ENCODE measurements at regions not wholly inside any gene's neighbourhood (a gene's known extent, or its start where the extent isn't known, plus 50 kb on each side); places are given as distances from the start of the nearest gene placed in this dataset.
A peak's percentile ranks its signal among the peaks of the same experiment; 100 is the strongest.
"Not testable (repeated sequence)": the region's sequence is repeated elsewhere in the genome, so short reads cannot be mapped to it uniquely, and the experiment has no call there.

DNA sequence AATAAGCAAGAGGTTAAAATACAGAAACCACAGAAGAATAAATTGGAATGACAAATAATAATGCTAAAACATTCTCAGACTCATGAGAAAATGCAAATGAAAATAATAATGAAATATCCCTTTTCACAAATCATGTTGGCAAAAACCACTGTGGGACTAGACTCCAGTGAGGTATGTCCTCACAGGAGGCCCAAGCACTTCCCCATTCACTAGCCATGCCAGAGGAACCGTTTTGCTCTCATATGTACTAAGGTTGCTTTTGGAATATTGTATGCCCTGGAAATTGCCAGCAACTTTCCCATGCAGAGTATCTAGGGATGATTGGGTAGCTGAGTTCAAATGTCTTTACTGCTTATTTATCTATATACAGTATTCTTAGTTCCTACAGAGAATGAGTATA is 106.2 kb upstream of the CHORDC1 start:
- DNase-seq (ENCODE audit: low read depth, low spot score) = no peak

DNA sequence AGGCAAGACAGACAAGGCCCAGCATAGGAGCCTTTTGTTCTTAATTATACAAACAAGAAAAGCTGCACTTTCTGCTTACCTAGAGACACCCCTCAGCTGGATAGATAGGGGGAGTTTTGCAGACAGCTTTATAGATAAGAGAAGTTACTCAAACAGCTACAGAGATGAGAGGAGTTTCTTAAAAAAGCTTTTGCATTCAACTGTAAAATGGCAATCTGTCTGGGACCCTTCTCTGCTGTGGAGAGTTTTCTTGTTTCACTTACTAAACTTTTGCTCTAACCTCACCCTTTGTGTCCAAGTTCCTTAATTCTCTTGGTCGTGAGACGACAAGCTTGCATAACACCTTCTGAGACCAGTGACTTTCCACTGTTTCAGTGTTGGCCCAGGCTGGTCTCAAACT is 103.8 kb upstream of the CHORDC1 start:
- DNase-seq (ENCODE audit: low read depth, low spot score) = no peak

DNA sequence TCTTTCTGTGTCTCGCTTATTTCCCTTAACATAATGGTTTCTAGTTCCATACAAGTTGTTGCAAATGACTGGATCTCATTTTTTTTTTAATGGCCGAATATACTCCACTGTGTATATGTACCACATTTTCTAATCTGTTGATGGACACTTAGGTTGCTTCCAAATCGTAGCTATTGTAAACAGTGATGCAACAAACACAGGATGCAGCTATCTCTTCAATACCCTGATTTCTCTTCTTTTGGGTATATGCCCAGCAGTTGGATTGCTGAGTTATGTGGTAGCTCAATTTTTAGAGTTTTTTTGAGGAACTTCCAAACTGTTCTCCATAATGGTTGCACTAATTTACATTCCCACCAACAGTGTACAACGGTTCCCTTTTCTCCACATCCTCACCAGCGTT is 100.4 kb upstream of the CHORDC1 start:
- DNase-seq (ENCODE audit: low read depth, low spot score) = no peak

DNA sequence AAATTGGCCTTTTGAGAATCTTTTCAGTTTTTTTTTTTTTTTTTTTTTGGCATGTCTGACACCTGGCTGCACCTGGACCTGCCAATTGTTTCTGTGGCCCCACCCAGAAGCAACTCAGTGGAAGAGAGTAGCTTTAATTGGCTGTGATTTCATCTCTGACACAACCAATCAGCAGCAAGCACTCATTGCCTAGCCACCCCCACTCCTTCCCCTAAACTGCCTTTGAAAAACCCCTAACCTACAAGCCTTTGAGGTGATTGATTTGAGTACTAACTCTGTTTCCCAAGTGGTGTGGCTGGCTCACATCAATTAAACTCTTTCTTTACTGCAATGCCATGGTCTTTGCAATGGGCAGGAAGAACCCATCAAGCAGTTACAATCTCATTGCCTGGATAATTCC is 98.2 kb upstream of the CHORDC1 start:
- no peak for DNase-seq (ENCODE audit: low read depth, low spot score)

DNA sequence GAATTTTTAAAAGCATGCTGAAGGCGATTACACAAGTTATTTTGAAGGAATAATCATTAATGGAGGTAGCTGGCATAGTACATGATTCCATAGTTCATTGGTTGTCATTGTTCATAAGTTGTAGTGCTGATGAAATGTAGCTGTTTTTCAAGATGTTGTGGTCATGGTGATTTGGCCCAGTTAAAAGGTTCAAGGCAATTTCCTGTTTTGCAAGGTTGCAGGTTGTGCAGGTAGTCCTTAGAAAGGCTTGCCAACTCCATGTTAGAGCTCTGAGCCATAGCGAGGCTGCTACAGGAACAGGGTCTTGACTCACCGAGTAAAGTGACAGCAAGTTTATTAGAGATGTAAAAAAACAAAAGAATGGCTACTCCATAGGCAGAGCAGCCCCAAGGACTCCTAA is 95.8 kb upstream of the CHORDC1 start:
- no peak for DNase-seq (ENCODE audit: low read depth, low spot score)

DNA sequence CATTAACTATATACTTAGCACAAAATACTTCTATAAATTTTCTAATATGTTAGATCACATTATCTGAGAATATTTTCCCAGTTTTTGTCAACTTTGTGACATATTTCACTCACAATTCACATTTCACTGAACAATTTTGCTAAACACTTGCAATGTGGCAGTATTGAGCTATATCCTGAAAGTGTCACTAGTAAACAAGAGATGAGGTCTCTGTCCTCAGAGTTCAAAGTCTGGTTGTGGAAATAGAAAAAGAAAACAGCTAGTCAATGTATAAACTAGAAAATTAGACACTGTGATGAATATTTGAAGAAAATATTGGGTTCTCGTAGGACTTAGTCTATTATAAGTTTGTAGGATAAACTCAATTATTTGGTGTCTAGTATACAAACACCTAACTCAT is 87.4 kb upstream of the CHORDC1 start:
- DNase-seq (ENCODE audit: low read depth, low spot score) = no peak

DNA sequence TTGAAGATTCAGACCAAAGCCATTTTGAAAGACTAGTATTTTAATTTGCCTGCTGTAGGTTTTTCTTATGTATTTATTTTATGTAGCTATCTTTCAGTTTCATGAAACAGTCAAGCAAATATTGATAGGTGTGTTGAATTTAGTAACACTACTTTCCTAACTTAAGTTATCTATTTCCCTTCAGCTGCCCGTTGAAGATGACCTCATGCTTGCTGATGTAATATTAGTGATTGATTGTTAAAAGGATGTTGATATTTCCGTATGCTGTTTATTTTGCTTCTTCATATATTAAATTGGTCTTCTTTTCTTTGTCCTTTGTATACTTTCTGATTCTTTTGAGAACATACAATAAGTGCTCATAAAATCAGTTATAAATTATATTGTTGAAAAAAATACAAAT is 86.8 kb upstream of the CHORDC1 start:
- no peak for DNase-seq (ENCODE audit: low read depth, low spot score)

DNA sequence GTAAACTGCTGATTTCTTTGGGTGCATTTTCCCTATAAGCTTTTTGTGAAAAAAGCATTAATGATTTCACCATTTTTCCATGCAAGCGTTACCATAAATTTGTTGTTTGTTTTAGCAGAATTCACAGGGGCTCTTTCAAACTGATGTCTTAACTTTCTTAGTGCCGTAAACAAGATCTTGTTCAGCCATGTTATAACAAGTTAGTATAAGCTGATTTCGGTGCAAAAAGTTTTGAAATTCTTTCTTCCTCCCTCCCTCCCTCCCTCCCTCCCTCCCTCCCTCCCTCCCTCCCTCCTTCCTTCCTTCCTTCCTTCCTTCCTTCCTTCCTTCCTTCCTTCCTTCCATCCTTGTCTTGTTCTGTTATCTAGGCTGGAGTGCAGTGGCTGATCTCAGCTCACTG is 71.7 kb upstream of the CHORDC1 start:
- DNase-seq (ENCODE audit: low read depth, low spot score) = no peak

DNA sequence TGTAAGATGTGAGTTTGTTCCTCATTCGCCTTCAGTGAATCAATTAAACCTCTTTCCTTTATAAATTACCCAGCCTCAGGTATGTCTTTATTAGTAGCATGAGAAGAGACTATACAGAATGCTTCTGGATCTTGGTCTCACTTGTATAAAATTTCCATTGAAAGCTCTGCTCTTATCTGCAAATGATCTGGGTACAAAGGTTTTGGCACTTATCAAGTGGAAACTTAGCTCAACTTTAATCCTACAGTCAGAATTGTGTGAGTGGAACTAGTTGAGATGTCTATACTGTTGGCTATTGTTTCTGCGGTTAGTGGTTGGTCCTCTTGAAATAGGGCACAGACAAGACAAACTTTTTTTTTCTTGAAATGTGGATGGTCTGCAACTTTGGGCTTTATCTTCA is 71.2 kb upstream of the CHORDC1 start:
- DNase-seq (ENCODE audit: low read depth, low spot score) = no peak

DNA sequence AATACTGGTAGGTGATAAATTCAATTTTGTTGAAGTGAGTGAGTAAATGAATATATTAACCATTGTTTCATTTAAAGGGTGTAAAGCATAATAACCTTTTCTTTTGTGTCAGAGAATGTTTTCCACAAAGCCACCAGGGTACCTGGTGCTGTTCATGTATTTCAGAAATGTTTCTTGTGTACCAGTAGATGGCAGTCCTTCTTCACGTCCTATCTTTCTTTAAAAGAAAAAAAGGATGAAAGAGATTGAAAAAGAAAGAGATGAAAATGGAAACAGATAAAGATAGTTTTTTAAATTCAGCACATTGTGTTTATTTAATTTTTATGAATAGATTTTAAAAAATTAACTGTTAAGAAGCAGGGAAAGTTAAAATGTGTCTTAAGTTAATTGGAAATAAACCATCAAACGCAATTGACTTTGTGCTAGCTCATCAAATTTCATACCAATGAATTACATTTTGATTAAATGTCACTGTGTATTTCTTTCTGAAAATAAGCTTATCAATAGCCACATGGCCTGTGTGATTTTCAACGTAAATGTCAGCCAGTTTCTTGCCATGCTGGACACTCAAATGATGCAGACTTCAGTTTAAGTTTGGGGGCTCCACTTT is 65.5 kb upstream of the CHORDC1 start:
- DNase-seq (ENCODE audit: low read depth, low spot score) = peak; percentile 49

DNA sequence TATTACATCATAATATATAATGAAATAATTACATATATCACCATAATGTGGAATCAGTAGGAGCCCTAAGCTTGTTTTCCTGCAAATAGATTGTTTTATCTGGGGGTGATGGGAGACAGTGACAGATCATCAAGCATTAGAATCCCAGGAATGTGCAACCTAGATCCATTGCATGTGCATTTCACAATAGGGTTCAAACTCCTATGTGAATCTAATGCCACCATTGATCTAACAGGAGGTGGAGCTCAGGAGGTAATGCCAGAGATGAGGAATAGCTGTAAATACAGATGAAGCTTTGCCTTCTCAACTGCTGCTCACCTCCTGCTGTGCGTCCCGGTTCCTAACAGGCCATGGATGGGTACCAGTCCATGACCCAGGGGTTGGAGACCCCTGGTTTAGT is 63.8 kb upstream of the CHORDC1 start:
- no peak for DNase-seq (ENCODE audit: low read depth, low spot score)

DNA sequence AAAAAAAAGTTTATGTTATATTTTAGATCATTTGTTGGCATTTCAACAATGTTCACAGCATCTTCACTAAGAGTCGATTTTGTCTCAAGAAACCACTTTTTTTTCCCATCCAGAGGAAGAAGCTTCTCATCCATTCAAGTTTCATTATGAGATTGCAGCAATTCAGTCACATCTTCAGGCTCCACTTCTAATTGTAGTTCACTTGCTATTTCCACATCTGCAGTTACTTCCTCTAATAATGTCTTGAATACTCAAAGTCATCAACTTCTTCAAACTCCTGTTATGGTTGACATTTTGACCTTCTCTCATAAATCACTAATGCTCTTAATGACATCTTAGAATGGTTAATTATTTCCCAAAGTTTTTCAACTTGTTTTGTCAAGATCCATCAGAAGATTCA is 61.3 kb upstream of the CHORDC1 start:
- DNase-seq (ENCODE audit: low read depth, low spot score) = no peak

DNA sequence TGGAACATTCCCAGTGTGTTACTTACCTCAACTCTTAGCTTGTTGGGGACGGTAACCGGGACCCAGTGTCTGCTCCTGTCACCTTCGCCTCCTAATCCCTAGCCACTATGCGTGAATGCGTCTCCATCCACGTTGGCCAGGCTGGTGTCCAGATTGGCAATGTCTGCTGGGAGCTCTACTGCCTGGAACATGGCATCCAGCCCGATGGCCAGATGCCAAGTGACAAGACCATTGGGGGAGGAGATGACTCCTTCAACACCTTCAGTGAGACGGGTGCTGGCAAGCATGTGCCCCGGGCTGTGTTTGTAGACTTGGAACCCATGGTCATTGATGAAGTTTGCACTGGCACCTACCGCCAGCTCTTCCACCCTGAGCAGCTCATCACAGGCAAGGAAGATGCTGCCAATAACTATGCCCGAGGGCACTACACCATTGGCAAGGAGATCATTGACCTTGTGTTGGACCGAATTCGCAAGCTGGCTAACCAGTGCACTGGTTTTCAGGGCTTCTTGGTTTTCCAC is 59.8 kb upstream of the CHORDC1 start:
- DNase-seq (ENCODE audit: low read depth, low spot score) = not testable (repeated sequence)

DNA sequence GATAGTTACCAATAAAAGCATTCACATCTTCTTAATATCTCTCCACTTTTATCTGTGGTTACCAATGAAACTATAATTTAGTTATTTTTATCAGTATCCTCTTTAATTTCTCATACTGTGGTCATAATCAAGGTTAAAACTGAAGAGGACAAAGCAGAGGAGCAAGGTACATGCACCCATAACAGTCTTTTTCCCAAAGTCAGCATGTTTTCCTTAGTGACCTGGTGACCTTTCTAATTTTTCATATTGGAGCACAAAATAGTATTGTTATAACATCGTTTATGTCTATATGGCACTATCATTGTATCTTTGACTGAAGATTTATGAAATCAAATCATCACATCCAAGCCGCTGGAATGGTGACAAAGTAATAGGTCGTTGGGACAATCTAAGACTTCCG is 51.5 kb upstream of the CHORDC1 start:
- no peak for DNase-seq (ENCODE audit: low read depth, low spot score)

Data from astrocyte of the hippocampus (primary cell).